DND-41 (cell line): ENCODE measurements at regions not wholly inside any gene's neighbourhood (a gene's known extent, or its start where the extent isn't known, plus 50 kb on each side); places are given as distances from the start of the nearest gene placed in this dataset.

Source experiments
- CTCF ChIP-seq: IDR thresholded peaks from 2 replicates; pipeline ENCODE4 v1.5.1; 2012; ENCODE audit warnings: borderline replicate concordance, low read length, moderate library complexity, mild to moderate bottlenecking; ENCODE audit not compliant: poor library complexity, severe bottlenecking; ENCODE audit errors: extremely low read depth
- EZH2 ChIP-seq: IDR thresholded peaks from 3 replicates; pipeline ENCODE4 v1.6.1; 2012; ENCODE audit warnings: borderline replicate concordance, low read depth, mild to moderate bottlenecking, moderate library complexity, low read length, inconsistent platforms; ENCODE audit not compliant: severe bottlenecking

GRCh38 chr14:34059037-34059924, 108.4 kb upstream of the EGLN3 start:
- no peak for TF ChIP-seq CTCF
- TF ChIP-seq EZH2 = no peak
